ENCODE measurements at regions not wholly inside any gene's neighbourhood (a gene's known extent, or its start where the extent isn't known, plus 50 kb on each side); places are given as distances from the start of the nearest gene placed in this dataset.

DNA sequence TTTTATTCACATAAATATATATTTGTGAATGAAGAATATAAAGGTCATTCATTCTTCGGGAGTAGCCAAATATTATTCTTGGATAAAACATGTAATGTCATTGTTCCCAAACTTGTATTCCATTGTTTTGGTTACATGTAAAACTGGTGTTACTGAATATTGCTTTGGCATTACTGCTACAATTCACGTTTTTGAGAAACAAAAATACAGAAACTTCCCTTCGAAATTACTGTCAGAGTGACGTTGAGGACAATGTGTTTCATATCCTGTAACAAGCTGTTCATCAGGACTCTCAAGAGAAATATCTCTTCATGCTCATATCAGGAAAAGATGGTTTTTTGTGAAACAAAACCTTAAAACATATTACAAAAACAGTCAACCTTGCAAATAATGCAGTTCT, 258.9 kb upstream of the DDX53 start:
- TF ChIP-seq TAF1 (IDR thresholded peaks at IDR 0.05; ENCODE audit: low read depth, low read length) (no peak), POLR2AphosphoS5 (IDR thresholded peaks at IDR 0.05; ENCODE audit: low read depth, low read length) (no peak), POLR2A (IDR thresholded peaks at IDR 0.05; ENCODE audit: low read depth, low read length) (no peak)

Measured in GM12891 (cell line).